Epidermal melanocyte (primary cell): ENCODE measurements at regions not wholly inside any gene's neighbourhood (a gene's known extent, or its start where the extent isn't known, plus 50 kb on each side); places are given as distances from the start of the nearest gene placed in this dataset.

Experiments used
- DNase-seq: peaks from one replicate; pipeline ENCODE4 v3.0.0; 2011; ENCODE audit warnings: low spot score; ENCODE audit not compliant: insufficient read length

- no peak for DNase-seq
Measured at GRCh38 chr2:236947896-236948295, 137.8 kb upstream of the COPS8 start.

GRCh38 chr2:236949089-236949905 is 136.4 kb upstream of the COPS8 start:
- no peak for DNase-seq

DNA sequence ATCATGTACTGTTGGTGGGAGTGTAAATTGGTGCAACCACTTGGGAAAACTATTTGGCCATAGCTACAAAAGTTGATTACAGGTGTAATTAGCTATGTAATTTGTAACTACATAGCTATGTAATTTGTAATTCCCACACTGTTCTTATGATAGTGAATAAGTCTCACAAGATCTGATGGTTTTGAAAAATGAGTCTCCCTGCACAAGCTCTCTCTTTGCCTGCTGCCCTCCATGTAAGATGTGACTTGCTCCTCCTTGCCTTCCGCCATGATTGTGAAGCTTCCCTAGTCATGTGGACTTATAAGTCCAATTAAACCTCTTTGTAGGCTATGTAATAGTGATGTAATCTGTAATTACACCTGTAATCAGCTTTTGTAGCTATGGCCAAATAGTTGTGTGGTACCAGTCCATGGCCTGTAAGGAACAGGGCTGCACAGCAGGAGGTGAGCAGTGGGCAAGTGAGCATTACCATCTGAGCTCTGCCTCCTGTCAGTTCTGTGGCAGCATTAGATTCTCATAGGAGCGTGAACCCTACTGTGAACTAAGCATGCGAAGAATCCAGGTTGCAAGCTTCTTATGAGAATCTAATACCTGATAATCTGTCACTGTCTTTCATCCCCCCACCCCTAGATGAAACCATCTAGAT is 133.7 kb upstream of the COPS8 start:
- DNase-seq: no peak

DNA sequence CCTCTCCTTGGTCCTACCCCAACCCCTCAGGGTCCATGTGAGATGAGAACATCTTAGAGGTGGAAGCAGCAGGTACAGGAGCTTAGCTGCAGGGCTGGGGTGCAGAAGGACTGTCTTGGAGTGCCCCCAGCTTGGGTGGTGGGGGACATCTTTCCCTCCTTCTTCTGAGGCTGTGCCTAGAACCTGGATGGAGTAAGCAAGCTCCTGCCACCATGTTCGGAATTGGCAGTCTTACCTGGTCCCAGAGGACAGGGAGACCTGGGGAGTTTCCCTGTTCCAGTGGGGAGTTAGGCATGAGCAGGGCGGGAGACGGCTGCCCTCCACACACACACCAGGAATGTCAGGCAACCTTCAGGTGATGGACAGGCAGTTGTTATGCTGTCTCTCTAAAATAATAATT is 131.0 kb upstream of the COPS8 start:
- no peak for DNase-seq

DNA sequence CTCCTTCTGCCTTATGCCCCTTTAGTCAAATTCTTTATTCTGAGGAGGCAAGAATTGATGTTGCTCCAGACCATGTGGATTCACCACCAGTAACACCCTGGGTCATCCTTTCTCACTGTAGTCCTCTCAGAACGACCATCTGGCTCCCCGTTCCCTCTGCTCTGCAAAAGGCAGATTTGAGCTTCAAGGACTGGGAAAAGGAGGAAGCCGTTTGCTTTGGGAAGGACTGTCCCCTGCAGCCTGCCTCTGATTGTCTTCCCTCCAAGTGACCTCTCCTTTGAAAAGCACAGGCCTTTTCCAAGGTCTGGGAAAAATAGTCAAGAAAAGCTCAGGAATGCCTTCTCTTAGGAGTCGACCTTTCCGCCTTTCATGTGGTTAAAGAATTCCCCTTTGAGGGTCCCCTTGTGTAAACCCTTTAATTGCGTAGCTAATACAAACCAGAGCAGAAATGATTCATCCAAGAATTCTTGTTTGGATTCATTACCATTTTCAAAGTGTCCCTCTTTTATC is 130.1 kb upstream of the COPS8 start:
- no peak for DNase-seq

DNA sequence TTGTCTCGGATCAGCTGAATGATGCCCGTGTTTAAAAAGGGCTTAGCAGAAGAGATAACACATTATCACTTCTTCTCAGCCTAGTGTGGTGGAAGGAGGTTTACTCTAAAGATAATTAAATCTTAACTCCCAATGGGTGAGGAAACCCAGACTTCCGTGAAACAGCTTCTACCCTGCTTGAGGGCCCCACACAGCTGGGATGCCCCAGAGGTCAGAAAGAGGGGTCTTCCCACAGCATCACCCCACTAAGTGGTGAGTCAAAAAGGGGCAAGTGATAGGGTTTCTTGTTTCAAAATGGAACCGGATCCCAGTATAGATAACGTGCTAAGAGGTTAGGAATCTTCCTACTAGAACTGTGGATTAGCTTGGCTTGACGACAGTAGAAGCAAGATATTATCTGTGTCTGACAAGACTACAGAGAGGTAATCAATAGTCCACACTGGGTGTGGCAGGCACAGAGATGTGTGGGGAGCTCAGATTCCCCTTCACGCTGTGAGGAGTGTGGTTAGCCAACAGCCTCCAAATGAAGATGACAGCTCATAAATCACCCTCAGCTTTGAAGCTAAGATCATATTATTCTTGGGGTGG is 129.6 kb upstream of the COPS8 start:
- no peak for DNase-seq

DNA sequence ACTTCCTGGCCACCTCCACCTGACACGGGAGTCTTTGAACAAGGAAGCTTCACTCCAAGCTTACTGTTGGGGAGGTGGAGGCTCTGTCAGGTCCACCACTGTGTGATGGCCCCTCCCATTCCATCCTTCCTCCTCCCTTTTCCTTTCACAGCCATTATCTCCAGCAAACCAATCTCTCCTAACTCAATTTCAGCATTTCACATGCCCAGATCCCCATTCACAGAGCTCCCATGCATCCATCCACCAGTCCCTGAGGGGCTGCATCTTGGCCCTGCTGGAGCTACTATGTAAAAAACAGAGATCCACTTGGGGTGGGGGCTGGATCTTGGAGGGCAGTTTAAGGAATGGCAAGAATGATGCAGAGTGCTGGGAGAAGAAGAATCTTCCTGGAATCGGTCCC is 129.0 kb upstream of the COPS8 start:
- no peak for DNase-seq

DNA sequence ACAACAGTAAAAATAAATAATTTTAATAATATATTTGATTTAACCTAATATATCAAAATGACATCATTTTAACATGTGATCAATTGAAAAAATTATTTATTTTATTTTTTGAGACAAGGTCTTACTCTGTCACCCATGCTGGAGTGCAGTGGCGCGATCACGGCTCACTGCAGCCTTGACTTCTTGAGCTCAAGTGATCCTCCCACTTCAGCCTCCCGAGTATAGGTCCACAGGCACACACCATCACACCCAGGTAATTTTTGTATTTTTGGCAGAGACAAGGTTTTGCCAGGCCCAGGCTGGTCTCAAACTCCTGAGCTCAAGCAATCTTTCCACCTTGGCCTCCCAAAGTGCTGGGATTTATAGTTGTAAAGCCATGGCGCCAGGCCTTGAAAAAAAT is 126.7 kb upstream of the COPS8 start:
- DNase-seq: no peak

- no peak for DNase-seq
Measured at GRCh38 chr2:236959876-236960275, 125.8 kb upstream of the COPS8 start.

DNA sequence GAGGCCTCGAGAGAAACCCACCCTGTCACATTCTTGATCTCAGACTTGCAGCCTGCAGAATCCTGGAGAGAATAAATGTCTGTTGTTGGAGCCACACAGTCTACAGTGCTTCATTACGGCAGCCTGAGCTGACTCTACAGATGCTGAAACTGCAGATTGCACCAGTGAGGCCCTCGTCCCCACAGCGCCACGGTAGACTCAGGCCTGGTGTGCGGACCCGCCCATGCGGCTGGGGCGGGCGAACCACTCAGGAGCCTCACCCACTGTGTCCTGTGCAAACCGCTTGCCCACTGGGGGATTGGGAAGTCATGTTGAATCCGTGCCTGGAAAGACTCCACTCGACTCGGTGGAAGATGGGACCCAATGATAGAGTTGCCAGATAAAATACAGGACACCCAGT is 125.2 kb upstream of the COPS8 start:
- no peak for DNase-seq

- no peak for DNase-seq
Measured at GRCh38 chr2:236962816-236963215, 122.9 kb upstream of the COPS8 start.

DNA sequence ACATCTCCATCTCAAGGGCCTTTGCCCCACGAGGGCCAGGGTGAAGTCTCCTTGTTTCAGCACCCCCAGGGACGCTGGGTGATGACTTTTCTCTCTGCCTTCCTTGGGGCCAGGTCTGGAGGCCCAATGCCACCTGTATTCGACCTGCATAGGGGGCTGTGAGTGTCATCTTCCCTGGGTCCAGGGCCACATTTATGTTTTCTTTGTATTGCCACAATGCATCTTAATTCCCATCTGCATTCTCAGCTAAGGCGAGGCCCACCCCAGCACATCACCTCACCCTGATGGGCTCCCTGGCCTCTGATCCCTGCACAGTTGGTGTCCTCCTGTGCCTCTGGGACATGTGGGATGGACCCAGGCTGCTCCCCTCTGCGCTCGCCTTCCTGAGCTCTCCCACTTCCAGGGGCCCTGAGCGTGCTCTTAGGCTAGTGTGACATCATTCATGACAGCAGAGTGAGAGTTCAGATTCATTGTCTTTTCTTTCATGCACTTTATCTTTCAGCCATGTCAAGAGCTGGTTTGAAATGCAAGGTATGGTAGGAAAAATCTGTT is 122.0 kb upstream of the COPS8 start:
- DNase-seq: no peak

GRCh38 chr2:236964291-236964690 is 121.4 kb upstream of the COPS8 start:
- peak; percentile 79 for DNase-seq

DNA sequence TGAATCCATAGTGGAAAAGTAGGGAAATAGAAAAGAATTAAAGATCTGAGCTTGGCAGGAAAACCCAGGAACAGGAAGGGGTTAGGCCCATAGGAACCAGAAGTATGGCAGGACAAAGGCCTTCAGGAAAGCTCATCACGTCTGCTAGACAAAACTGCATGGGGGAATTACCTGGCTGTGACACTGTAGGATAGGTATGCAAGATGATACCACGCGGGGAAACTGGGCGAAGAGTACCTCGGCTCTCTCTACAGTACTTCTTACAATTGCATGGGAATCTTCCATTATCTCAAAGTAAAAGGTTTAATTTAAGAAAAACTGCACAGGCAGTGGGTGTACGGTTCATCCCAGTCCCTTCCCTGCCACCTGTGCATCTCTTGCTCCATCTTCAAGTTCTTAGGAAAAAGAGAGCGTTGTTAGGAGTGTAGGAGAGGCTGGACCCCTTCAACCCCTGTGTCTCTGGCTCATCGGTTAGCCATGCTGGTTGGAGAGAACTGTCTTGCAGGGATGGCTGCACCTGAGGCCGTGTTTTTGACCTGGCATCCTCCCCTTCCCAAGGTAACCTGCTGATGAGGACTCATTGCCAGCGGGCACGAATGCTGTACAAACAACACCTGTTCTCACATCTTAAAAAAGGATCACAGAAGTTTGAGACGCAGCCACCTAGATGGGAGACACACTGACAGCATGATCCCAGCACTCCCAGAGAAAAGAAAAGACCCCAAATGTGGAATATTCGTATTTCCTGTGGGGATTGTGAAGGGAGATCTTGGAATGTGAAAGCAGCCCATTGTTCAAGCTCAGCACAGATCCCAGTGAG is 120.5 kb upstream of the COPS8 start:
- DNase-seq: no peak

- no peak for DNase-seq
Measured at GRCh38 chr2:236965841-236966096, 119.9 kb upstream of the COPS8 start.

GRCh38 chr2:236967499-236967783 is 118.2 kb upstream of the COPS8 start:
- DNase-seq: no peak

- DNase-seq: no peak
Measured at GRCh38 chr2:236968101-236968879, 117.4 kb upstream of the COPS8 start.

DNA sequence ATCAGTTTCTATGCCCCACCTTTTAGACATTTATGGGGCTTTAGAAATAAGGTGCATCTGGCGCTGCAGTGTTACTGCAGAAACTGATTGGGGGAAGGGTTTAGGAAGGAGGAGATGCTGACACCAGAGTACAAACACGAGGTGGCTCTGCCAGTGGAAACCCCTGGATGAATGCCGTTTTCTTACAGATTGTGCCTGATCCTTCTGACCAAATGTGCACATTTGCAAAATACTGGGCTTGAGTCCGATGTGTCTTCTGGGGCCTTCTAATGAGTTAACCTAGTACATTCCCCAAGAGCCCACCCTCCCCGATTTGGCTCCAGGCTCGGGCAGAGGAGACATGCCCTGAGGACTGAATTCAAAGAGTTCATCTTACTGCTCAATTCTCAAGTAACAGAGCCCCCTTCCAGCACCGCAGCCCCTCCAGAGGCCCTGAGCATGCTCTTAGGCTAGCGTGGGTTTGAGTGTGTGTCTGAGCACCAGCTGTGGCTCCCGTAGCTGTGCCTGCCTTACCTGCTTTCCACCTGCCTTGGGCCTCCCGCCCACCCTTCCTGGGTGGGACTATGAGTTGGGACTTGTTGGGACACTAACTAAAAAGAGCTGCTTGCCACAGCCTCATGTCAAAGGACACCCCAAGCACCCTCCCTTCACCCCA is 116.7 kb upstream of the COPS8 start:
- no peak for DNase-seq

- DNase-seq: no peak
Measured at GRCh38 chr2:236969767-236970655, 115.7 kb upstream of the COPS8 start.

- DNase-seq: no peak
Measured at GRCh38 chr2:236970656-236971010, 115.1 kb upstream of the COPS8 start.
